ENCODE measurements at regions not wholly inside any gene's neighbourhood (a gene's known extent, or its start where the extent isn't known, plus 50 kb on each side); places are given as distances from the start of the nearest gene placed in this dataset.

DNA sequence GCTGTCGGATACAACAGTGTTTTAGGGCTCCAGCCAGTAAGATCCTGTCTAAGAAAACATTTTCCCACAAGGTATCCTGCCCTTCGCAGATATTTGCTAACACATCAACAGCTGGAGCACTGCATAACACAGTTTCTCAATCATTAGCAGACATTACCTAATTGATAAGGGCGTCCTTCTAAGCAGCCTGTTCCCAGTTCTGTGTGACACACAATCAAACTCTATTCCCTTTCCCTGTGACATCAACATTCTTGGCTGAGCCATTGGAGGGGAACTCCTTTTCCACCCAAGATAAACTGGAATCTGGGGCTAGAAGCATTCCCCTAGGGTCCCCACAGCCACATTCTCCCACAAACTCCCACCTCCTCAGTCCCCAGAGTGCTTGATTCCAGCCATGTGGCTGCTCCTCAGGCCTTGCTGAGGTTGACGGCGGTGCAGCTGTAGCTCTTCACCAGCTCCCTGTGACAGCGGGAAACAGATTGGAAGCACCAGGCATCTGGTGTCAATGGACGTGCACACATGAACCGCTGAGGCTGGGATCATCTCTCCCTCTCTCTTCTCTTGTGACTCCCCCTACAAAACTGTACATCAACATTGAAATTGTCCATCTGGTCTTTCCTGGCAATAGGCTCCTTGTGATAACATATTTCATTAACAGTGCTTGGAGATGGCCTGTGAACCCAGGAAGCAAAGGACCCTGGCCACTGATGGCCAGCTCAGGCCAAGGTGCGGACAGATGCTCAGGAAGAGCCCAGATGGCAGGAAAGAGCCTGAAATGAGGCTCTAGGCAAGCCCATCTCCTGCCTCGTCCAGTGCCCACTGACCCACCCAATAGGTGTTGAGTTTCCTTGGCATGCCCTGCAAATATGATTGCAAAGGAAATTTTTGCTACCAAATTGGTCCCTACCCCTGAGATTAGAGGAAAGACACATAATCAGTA lies 131.1 kb upstream of the TBX20 start:
- DNase-seq: no peak

DNA sequence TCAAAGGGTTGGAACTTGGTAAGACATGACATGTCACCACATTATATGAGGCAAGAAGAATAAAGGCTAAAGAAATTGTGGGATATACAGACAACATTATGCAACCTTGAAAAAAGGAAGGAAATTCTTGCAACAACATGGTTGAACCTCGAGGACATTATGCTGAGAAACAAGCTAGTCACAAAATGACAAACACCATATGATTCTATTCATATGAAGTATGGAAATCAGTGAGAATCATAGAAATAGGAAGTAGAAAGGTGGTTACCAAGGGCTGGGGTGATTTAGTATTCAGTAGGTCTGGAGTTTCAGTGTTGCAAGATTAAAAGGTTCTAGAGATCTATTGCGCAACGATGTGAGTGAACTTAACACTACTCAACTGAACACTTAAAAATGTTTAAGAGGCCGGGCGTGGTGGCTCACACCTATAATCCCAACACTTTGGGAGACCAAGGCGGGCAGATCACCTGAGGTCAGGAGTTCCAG lies 126.9 kb upstream of the TBX20 start:
- DNase-seq: no peak

DNA sequence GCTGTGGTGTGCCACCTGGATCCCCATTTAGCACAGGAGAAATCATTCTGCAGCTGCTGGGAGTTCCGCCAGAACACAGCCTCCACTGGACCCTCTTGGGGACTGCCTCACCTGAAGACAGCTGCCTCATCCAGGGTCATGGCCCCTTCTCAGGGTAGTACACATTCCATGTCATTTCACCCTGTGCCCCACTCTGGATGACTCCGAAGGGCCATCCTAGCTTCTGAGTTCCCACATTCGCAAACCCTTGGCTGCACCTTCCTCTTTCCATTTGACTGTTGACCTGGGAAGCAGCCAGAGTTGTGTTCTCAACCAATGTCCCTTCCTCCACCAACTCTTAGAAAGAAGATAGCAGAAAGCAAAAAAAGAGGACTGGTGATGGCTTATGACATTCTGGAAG lies 125.6 kb upstream of the TBX20 start:
- no peak for DNase-seq

DNA sequence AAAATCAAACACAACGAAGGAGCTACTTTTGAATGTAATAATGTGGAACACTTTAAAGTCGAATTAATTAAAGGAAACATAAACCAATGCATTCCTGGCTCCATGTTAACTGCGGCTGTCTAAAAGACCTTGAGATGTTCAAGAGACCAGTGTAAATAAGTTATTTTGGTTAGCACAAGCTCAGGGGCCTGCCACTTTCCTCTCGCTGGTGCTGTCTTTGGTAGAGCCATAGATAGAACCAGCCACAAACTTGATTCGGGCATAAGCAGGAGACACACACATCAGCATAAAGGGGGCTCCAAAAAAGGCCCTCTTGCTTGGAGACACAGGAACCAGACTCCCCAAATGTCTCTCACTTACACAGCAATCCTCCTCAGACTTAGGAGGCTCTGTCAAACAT lies 121.6 kb upstream of the TBX20 start:
- no peak for DNase-seq

DNA sequence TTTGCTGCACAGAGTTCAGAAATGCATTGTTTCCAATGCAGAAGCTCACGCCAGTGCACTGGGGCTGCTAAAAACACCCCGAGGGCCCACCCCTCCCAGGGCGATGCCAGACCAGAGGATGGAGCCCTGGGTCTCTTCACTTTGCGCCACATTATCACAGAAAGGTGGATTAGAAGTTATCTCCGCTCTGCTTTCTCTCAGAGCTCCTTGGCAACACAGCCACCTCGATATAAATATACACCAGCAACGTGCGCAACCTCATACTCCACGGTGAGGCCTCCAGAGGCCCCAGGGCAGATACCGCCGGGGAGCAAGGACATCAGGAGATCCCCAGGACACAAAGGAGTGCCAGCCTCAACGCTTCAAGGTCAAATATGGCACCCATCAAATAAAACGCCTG lies 121.0 kb upstream of the TBX20 start:
- no peak for DNase-seq

DNA sequence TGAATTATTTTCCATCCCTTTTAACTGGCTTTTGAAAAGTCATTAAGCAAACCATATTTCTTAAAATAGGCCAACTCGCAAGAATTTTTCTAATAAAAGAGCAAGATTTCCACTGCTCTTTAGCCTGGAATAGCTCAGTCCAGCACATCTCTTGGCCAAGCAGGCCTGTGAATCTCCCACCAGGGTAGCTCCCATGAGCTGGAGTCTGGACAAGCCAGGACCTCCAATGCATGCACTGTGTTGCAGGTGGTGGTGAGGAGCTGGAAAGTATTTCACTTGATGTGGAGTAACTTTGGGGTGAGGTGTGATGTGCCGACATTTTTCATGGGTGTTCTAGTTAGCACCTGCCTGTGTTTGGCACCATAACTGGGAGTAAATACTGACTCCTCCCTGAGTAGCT lies 117.3 kb upstream of the TBX20 start:
- DNase-seq: no peak

DNA sequence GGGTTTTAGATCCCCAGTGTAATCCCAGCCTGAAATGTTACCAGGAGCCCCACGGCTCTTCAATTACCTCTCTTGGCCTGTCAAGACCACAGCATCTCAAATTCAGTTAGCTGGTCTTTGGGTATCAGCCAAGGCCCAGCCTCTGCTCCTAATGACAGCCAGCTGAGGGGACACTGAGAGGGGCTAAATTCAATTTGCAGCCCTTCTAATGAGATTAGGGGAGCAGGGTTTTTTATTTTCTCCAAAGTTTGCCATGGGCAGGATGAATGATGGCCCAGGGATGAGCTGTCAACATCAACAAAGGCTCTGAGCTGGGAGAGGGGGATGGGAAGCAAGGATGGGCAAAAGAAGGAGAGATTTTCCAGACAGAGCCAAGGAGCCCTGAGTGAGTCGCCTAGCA lies 116.8 kb upstream of the TBX20 start:
- DNase-seq: no peak

DNA sequence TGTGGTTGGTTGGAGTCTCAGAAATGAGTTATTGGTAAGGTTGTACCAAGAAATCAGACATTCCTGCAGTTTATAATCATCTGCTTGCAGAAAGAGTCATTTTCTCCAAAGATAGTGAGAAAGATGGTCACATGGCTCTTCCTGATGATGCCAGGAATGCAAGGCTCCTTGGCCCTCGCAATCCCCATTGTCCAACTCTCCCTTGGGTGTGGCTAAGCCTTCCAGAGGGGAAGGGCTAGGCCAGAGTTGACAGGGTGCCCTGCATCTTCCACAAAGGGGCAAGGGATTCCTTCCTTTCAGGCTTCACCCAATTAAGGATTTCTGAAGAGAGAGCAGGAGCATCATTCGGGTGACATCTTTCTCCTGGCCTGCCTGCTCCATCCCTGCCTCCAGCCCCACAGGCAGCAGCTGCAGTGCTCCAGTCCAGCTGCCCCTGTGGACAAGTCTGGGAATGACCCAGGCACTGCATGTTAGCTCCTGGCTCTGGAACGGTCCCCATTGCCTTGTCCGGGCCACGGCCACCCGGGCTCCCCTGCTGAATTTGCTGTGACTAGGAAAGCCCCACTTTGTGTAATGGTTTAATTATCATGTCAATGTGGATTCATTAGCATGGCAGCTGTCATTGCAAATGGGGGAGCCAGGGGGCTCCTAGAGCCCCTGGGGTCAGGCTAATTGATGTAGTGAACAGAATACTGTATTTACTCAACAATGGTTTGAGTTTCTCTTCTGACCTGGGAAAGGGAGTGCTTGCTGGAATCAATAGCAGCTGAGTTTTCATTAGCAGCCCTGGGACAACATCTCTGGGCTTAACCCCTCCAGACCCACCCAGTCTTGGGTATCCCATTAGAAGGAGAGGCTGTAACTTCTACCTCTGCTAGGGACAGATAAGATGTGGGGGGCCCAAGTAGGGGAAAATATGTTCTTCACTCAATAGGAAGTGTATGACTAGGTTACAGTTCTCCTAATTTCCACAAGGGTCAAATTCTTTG lies 112.6 kb upstream of the TBX20 start:
- DNase-seq: no peak

DNA sequence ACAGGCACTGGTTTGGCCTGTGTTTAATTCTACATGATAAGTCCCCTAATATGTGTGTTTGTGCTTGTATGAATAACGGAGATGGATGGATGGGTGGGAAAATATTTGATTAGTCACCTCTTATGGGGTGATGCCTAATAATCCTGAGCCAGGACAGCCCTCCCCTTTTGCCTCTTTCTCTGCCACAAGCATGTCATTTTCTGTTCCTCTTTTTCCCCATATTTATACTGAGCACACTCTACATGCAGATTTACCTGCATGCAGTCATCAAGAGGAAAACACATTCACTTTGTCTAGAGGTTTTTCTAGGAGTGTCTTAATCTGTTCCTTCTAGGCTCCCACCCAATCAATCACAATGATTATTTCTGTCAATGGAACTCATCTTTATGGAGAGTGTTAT lies 111.6 kb upstream of the TBX20 start:
- DNase-seq: no peak

DNA sequence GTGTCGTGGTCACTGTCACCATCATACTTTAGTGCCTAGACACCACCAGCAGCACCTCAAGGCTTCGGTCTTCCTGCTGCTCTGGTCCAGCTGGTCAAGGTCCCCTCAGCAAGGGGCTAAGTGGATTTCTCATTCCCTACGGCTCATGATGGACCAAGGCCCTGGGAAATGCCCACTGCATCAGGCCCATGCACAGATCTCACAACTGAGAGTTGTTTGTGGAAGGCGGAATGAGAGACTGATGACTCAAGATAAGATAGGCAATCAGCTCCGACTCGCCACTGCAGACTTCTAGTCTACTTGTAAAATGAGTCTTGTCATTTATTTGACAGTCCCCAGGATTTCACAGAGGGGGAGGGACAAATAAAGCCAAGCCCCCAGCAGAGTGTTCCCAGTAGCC lies 108.4 kb upstream of the TBX20 start:
- DNase-seq: no peak

DNA sequence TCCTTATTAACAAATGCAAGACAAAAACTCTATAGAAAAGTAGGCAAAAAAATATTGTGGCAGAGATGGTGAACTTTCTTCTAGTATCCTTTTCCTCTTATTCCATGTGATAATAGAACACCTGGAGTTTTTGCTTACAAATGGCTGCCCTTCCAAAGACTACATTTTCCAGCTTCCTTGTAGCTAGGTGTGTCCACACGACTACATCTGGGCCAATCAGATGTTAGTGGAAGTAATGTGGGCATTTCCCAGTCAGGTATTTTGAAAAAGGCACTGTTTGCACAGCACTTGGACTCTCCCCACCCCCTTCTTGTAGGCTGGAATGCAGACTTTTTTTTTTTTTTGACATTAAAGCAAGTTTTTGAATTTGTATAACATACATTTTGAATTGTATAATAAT lies 105.5 kb upstream of the TBX20 start:
- peak in 1 of 2 experiments; percentile 11 for DNase-seq

DNA sequence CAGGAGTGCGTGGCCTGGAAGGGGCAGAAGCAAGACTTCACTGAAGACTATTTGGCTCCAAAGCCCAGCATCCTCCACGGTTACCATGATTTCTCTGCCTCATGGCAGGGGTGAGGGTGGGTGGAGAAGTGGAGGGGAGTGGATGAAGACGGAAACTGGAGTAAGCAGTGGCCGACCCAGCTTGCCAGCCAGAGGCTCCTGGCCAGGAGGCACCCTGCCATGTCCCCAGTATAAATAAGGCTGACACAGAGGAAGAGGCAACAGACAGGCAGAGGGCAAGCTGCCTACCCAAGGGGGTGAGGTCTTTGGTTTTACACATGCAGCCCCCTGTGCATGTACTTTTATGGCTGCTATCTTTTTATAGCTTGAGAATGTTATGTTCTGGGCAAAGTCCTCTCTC lies 102.6 kb upstream of the TBX20 start:
- DNase-seq: no peak

DNA sequence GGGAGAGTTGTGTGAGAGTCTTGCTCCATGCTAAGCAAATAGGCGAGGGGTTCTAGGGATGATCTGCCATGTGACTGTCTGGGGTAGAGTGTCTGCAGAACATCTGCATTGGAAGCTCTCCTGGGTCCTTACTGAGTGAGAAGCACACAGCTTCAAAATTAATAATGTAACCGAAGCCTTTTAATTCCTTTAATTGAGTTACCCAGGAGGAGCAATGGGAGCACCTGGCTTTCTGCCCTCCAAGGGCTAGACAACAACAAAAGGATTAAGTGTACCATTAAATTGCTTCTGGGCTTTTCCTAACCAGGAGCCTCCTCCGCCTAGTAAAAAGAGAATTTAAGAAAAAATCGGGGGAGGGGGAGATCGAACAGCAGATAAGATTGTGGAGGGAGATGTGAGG lies 102.0 kb upstream of the TBX20 start:
- DNase-seq: no peak

DNA sequence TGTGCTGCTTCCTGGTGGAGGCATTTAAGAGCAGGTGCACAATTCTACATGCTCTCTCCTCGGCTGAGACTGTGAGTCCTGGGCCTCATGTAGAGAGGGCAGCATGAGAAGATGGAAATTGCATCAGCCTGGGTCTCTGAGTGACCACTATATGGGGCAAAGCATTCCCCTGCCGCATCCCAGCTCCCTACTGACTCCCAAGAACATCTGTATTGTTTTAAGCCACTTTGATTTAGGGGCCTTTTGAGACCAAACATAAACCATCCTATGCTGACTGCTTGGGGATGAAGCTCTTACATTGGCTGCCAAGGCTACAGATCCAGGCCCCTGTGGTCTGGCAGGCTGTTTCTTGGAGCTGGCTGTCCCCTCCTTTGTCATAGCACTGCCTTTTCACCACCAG lies 101.3 kb upstream of the TBX20 start:
- DNase-seq: no peak

DNA sequence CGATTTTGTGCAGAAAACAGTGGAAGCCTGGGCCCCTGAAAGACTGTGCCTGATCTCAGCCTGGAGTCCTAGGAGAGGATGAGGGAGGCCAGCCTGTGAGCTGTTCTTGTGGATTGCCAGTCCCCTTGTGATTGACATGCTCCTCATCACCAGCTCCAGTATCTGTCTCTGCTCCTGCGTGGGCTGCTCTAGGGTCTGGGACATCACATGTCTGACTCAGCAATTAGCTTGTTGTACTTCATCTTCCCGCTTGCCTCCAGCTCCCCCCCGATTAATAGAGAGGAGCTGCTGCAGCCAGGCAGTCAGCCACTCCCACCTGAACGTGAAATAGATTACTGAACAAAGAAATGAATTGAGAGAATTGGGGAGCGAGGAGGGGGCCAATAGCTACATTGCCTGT lies 99.6 kb upstream of the TBX20 start:
- no peak for DNase-seq

DNA sequence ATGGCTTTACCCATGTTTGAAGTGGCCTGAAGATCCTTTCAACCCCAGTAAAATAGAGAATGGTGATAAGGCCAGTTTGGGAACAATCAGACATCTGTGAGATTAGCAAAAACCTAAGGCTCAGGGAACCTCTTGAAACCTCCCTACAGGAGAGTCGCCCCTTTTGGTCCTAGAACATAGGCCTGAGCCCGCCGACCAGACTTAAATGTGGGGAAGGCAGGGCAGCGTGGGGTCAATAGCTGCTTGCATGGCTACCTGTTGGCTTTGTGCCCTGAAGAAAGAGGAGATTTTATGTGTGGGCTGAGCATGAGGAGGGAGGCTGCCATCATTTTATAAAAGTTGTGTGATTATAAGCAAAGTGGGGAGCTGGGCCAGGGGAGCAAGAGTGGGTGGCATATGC lies 97.6 kb upstream of the TBX20 start:
- no peak for DNase-seq

DNA sequence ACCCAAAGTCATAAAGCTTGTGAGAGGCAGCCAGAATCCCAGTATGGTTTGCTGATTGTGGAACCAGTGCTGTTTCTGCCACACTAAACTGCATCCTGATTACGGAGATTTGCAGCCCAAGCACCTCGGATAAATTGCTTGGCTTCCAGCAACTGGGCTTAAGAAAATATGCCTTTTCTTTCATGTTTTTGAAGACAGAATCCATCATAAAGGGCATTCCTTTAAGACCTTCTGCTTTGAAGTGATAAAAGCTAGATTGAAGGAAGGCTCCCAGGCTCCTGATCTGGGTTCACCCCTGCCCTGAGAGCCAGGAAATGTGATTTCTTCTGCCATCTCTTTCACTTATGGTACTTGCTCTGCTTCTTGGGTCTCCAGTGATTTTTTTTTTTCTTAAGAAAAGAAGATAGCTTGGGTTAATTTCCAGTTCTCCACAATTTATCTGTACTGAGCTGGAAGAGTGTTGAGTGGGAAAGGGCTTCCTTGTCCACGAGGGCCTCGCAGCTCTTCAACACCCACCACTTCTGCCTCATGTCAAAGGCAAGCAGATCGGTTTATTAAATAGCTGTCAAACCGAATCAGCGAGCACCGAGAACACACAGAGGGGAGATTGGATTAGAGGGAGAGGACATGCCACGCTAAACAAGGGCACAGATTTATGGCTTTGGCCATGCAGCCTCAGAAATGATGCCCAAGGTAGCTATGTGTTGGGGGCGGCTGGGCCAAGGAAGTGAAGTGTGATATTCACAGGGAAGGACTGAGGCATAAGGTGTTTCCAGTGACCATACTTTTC lies 94.9 kb upstream of the TBX20 start:
- DNase-seq: no peak

DNA sequence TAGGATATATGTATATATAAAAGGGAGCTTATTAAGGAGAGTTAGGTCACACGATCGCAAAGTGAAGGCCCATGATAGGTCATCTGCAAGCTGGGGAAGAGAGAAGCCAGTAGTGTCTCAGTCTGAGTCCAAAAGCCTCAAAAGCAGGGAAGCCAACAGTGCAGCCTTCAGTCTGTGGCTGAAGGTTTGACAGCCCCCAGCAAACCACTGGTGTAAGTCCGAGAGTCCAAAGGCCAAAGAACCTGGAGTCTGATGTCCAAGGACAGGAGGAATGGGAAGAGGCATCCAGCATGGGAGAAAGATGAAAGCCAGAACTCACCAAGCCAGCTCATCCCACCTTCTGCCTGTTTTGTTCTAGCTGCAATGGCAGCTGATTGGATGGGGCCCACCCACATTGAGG lies 88.9 kb upstream of the TBX20 start:
- DNase-seq: no peak

DNA sequence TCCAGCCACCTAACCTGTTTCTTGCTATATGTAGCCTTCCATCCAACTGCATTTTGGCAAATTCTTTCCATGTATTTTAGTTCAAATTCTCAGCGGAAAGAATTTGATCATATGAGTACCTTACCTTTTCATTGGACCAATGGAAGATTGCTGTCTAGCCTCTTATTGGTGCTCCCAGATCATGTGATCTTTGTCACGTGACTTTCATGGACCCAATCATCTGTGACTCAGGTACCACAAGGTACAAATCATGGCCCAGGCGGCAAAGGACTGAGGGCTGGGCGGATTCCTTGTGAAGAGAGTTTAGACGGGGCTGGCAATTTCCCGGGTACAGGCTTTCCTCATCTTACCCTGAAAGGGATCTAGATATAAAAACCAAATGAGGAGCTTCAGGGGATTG lies 85.9 kb upstream of the TBX20 start:
- DNase-seq: no peak

DNA sequence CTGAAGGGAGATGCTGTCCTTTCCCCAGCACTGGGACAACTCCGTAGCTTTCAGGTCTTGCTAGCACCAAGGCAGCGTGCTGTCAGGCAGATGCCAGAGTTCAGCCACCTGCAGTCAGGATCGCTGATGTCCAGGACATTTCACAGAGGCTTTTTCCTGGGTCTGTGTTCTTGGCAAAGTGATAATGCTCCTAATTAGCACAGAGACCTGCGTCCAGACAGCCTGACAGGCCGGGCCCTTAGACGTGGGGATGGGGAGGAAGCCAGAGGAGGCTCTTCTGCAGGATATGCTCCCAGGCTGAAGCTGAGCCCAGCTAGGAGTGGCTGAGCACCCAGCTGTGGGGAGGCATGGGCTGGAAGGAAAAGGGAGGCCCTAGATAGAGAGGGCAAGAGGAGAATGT lies 82.5 kb upstream of the TBX20 start:
- no peak for DNase-seq

DNA sequence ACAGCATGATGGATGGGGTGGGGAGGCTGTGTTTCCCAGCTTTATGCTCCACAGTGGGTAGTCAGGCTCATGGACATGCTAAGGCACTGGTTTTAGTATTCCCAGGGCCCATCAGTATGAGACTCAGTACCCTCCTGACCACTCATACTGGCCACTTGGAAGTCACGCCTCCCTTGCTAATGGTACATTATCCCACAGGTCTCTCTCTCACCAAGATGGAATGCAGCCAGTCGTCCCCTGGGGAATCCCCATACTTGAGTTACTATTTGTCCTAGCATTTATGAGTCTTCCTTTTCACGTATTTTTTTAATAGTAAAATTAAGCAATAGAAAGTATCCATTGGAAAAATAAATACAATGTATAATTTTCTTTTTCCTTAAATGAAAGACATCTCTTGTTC lies 80.6 kb upstream of the TBX20 start:
- no peak for DNase-seq

DNA sequence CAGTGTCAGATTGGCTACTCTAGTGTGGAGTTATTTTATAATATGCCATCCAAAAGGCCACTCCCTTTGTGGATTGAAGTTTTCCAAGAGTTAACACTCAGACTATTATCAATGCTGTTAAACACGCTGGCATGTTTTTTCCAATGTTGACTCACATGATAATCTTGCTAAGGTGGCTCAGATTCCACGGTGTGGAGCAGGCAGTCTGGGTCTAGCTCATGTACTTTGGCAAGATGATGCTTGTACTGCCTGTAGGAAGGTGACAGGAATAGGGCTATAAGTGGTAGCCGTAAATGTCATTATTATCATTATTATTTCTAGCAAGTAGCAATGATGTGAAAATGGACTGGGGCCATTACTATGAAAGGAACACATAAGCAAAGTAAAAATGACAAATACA lies 79.4 kb upstream of the TBX20 start:
- DNase-seq: no peak
